PFSK-1 (cell line): ENCODE measurements at regions not wholly inside any gene's neighbourhood (a gene's known extent, or its start where the extent isn't known, plus 50 kb on each side); places are given as distances from the start of the nearest gene placed in this dataset.

Source experiments
- POLR2AphosphoS5 ChIP-seq: IDR thresholded peaks from 2 replicates; pipeline ENCODE4 v1.6.1; 2012; ENCODE audit warnings: low read depth, mild to moderate bottlenecking, control low read depth, low read length, moderate library complexity
- TAF1 ChIP-seq: IDR thresholded peaks from 2 replicates; pipeline ENCODE4 v1.6.1; 2012; ENCODE audit warnings: low read length, control low read depth, borderline replicate concordance; ENCODE audit not compliant: insufficient read depth

DNA sequence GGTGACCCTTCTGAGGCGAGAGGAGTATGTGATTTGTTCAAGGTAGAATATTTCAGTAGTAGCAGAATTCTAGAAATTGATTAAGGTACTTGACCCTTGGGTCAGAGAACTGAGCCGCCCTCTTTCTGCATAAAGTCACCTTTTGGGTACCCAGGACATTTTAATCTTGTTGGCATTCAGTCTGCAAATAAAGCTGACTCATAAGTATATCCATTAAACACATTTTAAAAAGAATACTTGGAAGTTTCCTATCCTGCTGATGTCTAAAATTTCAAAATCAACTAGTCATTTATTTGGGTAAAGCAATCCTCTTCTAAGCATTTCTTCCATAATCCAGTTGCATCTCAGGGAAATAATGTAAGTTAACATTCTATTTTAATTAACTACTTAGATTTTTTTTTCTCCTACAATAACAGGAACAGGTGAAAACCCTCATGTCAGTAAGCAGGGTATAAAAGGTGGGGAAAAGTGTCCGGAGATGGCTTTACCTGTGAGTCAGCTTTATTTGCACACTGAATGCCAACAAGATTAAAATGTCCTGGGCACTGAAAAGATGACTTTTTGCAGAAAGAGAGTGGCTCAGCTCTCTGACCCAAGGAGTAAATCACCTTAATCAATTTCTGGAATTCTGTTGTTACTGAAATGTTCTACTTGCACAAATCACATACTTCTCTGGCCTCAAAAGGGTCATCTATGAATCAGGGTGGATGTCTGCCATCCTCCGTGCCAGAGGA is 78.7 kb upstream of the ITGA6 start:
- no peak for TF ChIP-seq TAF1
- TF ChIP-seq POLR2AphosphoS5 = no peak
